Left renal cortex interstitium (tissue), 4 donors: ENCODE measurements at regions not wholly inside any gene's neighbourhood (a gene's known extent, or its start where the extent isn't known, plus 50 kb on each side); places are given as distances from the start of the nearest gene placed in this dataset.

Experiments
- DNase-seq, 4 donors: peaks; one replicate each; pipeline ENCODE4 v3.0.0-alpha.2; 2013; ENCODE audit warnings: low read depth in 4 of 4, low spot score in 2 of 4, missing footprints in 1 of 4

DNA sequence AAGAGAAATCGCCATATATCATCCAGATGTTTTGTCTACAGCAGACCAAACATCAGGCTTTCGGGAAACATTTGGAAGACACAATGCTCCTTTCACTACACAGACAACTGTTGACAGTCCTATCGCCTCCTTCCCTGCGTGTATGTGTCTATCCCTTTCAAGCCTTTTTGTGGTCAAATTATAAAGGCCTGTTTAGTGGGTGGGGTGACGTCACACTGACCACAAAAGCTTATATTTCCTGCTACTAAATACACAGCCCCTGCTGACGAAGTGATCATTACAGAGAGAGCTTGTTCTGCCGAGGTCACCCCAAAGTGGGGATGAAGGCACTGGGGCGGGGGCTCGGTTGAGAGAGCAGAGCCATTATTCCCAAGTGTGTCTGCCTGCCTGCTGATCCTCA, 302.7 kb upstream of the TNP1 start:
- DNase-seq = no peak

DNA sequence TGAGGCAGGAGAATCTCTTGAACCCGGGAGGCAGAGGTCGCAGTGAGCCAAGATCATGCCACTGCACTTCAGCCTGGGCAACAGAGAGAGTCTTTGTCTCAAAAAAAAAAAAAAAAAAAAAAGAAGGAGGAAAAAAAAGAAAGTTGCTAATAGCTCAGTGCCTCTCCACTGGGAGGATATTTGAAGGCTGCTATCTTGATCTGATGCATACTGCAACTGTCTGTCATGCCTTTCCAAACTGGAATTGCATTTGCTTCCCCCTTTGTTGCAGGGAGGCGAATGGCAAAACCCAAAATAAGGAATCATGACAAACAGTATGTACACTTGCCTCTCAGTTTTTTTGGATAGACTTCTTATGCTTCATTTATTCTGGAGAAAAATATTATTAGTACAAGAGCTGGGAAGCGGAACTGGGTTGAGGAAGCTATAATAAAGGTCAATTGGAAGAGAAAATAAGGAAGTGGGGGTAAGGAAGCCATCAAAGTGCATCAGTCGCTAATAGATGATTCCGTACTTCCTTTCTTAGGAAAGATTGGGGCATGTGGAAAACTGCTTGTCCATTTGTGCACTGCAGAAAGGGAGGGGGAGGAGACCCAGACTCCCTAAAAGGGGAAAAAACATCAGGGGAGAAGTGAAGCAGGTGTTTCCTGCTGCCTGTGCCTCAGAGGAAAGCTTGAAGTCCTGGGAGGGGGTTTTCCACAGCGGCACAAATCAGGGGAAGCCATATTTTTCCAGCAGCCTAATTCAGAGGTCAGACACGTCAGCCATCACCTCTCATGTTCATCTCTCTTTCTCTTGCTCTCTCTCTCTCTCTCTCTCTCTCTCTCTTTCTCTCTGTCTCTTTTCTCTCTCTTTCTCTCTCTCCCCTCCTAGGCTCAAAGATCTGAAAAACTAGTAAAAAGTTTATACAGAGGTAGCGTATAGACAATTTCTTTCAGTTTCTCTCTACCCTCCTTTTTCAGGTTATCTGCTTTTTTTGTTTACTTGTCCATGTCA, 301.4 kb upstream of the TNP1 start:
- no peak for DNase-seq

DNA sequence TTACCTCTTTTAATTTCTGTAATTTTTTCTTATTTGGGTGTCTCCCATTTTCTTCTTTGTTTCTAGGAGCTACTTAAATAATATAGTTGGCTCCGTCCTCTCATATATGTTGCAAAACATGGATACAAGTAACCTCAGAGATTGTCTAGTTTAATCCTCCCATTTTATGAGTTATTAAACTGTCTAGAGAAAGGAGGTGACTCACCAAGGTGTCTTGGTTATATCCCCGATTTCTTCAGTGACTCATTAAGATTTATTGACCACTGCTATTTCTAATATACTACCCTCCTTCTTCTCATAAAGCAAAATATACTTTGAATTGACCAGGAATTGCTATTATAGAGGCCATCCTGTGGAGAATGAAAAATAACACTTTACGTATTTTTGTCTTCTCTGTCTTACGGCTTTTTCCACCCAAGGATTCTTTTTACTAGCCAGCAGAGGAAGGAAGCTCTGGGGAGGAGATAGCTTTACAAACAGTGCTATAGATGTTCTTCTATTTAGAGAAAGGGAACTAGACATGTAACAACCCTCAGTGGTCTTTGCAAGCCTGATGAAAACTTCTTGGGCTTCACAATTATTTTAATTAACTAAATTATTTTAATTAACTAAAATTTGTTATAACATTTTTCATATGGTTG, 300.4 kb upstream of the TNP1 start:
- DNase-seq = no peak

DNA sequence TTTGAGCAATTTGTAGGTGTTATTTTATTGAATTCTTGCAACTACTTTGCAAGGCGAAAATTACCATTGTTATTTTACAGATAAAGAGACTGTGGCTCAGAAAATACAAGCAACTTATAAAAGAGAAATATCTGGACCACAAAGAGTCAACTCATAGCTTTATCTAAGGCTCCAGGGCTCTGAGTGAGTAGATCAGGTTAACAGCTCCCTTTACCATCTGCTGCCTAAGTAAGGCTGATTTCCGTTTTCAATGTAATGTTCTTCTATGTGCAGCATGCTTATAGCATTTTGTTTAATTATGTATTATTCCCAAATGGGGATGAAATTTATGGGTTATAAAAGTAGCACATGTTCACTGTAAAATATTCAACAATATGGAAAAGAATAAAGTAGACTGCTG, 299.1 kb upstream of the TNP1 start:
- no peak for DNase-seq

DNA sequence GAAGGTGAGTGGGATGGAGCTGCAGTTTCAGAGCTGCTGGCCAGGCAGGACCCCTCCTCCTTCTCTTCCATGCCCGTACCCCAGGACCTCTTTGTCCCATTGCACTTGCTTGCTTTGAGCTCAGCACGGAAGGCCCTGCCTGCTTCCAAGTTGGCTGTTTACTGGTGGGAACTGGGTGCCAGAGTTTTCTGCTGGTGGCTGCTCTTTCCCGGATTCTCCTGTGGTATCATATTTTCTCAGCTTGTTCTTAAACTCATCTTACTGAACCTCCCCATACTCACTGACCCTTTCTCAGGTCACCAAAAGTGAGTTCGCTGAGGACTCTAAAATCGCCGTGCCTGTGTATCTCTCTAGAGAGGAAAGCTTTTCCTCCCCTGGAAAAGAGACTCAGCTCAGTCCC, 297.7 kb upstream of the TNP1 start:
- no peak for DNase-seq

DNA sequence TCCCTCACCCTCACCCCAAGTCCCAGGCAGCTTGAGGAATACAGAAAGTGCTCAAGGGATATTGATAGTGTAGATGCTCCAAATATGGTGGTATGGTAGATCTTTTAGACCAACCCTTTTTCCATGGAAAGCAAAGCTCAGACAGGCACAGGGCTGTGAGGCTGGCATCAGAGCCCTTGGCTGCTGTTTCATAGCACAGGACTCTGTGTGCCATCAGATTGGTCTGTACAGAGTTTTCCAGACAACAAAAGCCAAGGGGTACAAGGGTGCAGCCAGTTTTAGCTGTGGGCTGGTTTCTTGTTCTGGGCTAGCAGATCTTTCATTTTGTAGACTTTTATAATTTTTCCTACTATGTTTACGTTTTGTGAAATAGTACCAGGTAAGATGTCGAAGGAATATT, 296.9 kb upstream of the TNP1 start:
- no peak for DNase-seq

DNA sequence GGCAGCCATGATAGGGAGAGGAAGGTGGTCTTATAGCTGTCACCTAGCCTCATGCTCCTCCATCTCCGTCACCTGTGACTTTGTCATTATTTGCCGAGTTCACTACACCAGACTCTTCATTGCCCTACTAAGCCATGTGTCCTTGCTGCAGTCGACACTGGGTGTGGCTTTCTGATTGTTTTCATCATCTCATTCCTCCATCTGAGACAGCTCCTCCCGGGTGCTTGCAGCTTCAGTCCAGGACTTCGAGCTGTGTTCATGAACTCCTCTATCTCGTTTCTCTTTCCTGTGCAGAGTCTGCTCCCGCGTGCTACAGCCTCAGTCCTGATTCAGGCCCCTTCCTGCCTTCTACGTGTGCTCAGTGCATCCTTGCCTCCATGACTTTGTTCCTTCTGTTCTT, 295.1 kb upstream of the TNP1 start:
- DNase-seq = no peak

DNA sequence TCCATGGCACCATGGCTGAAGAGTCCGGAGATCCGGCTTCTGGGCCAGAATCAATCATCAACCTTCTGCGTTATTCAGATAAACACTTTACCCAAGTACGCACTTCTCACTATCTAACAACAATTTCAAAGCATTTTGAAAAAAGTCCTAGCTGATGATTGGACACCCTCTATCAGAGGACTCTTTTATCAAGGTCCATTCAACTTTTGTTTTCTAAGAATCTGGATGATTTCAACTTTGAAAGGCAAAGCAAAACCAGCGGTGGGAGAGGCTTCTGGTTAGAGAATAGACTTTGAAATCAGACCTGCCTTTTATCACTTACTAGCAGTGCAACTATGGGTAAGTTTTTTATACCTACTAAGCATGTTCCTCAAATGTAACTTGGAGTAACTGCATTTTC, 293.6 kb upstream of the TNP1 start:
- no peak for DNase-seq

DNA sequence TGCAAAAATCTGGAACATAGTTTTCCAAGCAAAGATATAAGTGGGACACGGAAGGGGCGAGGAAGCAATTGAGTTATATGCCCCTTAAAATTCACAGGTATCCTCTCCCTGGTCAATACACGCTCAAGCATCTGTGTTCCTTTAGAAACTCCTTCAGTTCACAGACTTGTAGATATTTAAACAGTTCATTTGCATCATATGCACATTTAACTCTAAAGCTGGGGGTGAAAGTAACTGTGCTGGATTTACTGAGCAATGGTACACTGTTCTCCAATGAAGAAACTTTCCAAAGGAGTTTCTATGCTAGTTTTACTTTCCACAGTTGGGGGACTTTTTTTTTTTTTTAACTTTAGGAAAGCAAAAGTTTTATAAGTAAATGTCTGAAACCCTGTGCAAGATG, 293.0 kb upstream of the TNP1 start:
- no peak for DNase-seq

DNA sequence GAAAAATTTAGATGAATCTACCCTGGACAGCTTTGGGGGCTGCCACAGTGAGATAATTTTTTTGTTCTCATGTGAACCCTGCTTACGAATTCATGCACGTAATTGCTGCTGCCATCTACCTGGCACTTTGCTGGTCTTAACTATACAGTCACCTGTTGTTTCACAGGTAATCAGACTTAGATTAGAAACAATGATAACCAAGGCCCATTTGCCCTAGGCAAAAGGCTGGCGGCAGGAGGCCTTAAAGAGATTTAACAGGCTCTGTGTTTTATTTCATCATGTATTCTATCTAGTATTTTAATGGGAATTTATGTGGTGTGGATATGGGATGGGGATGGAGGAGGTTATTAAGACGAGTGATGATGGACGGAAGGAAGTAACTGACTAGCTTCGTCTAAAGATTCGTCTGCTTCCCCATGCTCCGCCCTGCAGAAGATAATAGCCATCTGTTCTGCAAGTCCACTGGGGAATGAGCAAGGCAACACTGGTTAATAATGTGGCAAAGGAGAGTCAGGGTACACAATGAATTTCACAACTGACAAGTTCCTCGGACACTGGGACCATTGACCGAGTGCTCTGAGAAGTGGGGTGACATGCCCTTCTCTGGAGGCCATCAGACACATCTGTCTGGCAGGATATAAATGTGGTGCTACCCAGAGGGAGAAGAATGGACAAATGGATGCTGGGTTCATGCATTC, 291.8 kb upstream of the TNP1 start:
- no peak for DNase-seq

DNA sequence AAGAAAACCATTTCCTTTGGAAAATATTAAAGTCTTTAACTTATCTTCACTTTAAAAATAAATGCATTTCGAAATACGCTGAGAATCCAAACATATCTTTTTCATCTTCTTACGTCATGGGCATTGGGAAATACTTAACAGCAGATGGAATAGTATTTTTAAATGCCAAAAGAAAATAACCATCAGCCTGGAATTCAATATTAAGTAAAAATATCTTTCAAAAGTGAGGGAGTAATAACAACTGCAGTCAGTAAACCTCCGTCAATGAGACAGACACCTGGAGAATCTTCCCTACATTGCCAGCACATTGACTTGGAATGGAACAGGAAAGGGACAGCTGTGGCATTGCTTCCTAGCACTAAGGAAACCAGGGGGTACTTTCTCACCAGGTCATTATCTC, 290.4 kb upstream of the TNP1 start:
- no peak for DNase-seq

DNA sequence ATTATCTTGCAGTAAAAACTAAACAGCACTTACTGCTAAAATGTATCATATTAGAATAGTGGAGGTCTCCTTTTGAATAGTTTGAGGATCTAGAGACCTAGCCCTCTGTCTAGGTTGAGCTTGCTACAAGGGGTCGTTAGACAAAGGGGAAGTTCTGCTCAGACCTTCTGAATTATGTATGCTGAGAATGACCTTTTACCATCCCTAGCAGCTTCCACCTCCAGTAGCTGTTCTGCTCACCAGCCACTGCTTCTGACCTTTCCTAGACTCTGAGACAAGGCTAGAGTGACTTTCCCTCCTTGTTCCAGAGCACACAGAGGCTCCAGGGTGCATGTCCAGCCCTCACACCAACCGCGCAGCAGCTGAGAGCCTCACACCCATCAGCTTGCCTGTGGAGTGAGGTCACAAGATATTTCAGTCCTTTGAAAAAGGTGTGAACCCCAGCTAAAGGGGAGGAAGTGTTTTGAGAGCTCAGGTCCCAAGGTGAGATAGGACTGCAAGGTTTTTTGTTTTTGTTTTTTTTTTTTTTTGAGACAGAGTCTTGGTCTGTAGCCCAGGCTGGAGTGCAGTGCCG, 289.3 kb upstream of the TNP1 start:
- DNase-seq = no peak

DNA sequence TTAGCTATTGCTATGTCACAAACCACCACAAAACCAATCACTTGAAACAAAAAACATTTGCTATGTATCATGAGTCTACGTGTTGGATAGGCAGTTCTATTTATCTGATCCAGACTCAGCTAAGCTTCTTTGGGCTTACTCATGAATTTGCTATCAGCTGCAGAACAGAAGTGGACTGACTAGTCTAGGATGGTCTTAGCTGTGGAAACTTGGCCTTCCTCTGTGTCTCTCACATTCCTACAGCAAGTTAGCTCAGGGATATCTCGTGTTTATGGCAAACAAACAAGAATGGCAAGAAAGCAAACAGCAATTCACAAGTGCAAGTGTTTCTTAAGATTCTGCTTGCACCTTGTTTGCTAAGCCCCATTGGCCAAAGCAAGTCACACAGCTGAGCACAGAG, 288.0 kb upstream of the TNP1 start:
- no peak for DNase-seq

DNA sequence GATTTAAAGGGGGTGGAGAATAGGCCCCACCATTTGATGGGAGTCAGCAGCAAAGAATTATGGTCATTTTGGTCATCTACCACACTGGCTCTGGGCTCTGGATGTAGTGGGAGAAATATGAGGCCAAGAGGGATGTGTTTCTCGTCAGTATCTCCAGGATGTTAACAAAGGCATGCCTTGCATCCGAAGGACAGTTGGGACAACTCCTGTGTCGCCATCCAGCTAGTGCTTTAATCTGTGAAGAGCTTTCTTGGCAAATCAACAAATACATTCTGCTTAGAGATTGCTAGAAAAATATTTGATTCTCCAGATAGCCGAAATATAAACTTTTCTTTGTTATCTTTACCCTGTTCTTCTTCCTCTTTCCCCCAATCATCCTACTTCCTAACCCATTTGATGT, 287.1 kb upstream of the TNP1 start:
- DNase-seq = no peak

DNA sequence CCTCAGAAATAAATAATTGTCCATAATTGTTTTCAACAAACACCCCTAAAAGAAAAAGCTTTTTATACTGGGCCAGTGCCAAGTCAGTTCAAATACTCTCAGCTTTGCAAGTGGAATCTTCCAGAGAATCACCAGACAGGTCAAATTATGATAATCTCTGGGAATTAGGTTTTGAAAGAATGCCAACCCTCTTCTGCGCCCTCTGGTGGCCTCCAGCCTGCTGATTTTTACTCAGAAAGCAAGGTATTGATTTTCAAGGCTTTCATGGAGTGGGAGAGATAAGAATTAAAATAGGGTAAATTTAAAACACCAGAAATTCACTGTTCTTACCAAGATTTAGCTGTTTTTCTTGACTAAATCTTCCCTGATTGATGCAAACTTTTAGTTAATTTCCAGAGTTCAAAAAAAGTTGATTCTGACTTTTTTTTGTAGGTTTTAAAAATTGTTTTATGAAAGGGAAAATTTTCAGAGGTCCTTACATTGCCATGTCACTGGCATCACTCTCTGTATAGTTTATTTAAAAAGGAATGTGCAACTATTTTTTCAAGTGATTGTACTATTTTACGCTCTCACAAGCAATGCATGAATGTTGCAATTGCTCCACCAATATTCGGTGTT, 282.9 kb upstream of the TNP1 start:
- DNase-seq = no peak

DNA sequence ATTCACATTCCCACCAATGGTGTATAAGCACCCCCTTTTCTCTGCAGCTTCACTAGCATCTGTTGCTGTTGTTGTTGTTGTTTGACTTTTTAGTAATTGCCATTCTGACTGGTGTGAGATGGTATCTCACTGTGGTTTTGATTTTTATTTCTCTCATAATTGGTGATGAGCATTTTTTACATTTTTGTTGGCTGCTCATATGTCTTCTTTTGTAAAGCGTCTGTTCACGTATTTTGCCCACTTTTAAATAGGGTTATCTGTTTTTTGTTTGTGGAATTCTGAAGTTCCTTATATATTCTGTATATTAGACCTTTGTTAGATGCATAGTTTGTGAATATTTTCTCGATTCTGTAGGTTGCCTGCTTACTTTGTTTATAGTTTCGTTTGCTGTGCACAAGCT, 278.4 kb upstream of the TNP1 start:
- no peak for DNase-seq

DNA sequence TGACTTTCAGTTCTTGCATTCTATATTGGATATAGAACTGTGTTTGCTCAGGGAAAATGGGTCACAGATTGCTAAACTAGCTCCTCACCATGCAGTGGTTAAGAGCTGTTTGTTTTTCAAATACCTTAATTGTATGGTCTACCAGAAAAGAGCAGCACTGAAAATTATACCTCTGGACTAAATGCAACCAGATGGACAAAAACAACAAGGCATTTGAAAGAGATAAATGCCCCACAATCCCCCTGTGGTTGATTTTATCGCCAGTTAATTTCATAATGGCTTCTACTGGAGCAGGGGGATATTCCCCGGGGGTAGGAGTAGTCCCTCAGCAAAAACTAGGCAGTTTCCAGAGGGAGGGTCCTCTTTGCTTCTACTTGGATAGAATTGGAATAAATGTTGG, 267.9 kb upstream of the TNP1 start:
- DNase-seq = no peak

DNA sequence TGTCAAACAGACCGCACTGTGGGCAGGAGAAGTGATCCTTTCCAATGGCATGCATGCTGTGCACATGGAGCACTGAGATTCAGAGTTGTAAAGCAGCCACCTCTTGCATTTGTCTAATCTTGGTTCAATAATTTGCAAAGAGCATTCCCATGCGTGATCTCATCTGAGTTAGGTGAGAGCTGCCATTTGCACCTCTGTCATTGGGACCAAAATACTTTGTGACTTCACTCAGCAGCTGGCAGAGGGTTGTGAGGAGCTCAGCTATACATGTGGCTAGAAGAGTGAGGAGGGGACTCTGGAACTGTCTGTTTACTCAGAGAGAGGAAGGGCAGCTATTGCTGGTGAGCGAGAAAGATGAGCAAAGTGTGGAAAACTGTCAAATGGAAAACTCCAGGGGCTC, 265.1 kb upstream of the TNP1 start:
- DNase-seq = no peak

DNA sequence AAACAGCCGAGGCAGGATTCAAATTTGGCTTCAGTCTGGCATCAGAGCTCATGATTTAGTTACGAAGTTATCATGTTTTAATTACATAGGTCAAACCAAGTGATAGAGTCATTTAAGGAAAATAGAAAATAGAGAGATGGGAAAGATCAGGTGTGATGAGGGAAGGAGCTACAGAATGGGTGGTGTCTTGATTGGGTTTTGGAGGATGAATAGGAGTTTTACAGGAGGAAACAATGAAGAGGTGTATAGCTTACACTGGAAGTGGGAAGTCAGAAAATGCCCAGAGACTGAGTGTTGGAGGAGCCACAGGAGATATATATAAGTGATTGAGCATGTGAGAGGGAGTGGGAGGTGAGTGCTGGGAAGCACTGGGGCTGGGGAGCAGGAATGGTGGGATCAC, 264.2 kb upstream of the TNP1 start:
- no peak for DNase-seq

DNA sequence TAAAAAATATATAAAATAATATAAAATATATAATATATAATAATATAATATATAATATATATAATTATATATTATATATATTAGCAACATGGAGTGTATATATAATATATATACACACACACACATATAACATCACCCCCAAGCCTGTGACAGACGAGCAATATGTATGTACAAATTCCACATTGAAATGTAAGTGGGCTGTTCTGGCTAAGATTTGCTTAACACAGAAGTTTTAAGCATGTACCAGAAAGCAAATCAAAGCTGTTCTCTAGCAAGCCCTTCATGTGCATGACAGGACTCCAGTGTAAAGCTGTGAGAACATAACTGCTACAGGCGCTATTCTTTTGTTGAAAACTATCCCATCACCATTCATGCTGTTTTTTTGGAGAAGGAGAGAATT, 261.7 kb upstream of the TNP1 start:
- DNase-seq = no peak

DNA sequence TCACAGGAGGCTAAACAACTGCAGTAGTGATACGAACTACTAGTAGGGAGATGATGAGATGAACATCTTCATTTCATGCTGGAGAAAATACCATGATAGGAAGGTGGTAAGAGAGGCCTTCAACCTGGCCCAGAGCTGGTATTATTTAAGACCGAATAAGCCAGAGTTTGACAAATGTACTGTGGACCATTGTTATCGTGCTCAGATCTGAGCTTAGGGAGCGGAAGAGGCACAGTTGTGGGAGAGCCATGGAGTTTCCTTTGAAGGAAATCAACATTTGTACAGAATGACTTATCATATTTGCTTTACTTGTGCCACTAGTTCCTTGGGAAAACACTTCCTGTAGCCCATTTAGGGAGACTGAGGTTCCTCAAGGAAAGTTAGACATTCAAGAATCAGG, 260.6 kb upstream of the TNP1 start:
- no peak for DNase-seq
